ENCODE measurements at regions not wholly inside any gene's neighbourhood (a gene's known extent, or its start where the extent isn't known, plus 50 kb on each side); places are given as distances from the start of the nearest gene placed in this dataset.

DNA sequence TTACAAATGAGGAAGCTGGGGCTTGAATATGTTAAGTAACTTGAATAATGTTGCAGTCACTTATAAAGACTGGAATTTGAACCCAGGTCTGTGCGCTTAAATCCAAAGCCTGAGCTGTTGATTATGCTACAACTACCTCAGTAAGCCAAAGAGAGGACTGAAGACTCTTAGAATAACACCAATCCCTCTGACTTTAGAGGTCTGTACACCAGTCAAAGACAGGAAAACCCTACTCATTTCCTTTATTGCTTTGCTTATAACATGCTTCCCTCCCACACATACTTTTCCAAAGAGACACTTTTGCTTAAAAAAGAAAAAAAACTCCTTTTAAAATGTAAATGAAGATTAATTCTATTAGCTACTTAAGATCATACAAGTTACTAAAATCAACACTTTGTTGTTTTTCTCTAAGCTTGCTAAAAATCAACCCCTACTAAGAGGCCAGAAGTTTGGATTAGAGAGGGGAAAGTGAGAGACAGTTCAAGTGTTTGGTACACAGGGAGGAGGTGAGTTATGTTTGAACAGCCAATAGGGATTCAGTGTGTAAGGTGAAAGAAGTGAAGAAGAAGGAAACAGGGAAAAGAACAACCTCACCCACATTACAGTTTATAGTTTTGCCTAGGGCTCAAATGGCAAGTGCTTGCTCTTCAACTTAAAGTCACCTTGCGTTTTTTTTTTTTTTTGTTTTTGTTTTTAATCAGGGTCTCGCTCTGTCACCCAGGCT is 74.8 kb downstream of the MDH2 start:
- no TSS peak for BruUV-seq (replicated peaks)
- no peaks in the 10 kb centered on the region for H3K27me3 ChIP-seq (ENCODE audit: low read length)
- no peak overlapping the region for H3K4me3 ChIP-seq (ENCODE audit: low read length)
- TF ChIP-seq, protein P1, sequence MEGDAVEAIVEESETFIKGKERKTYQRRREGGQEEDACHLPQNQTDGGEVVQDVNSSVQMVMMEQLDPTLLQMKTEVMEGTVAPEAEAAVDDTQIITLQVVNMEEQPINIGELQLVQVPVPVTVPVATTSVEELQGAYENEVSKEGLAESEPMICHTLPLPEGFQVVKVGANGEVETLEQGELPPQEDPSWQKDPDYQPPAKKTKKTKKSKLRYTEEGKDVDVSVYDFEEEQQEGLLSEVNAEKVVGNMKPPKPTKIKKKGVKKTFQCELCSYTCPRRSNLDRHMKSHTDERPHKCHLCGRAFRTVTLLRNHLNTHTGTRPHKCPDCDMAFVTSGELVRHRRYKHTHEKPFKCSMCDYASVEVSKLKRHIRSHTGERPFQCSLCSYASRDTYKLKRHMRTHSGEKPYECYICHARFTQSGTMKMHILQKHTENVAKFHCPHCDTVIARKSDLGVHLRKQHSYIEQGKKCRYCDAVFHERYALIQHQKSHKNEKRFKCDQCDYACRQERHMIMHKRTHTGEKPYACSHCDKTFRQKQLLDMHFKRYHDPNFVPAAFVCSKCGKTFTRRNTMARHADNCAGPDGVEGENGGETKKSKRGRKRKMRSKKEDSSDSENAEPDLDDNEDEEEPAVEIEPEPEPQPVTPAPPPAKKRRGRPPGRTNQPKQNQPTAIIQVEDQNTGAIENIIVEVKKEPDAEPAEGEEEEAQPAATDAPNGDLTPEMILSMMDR (conservative IDR thresholded peaks at IDR 0.05; ENCODE audit: low read depth, low read length), result no peak
- TF ChIP-seq EZH2 (IDR thresholded peaks at IDR 0.05; ENCODE audit: low read length, unreplicated experiment) (no peak), EZH2phosphoT487 (IDR thresholded peaks at IDR 0.05; ENCODE audit: borderline replicate concordance, low read length) (no peak)
- no peak overlapping the region for H3K4me2 ChIP-seq (ENCODE audit: low read length)
- no peak overlapping the region for H3K9ac ChIP-seq (ENCODE audit: low read length)
- no peaks in the 10 kb centered on the region for H3K9me2 ChIP-seq (replicated peaks; ENCODE audit: low read length)
- CTCF ChIA-PET, result no interaction called here
- intact Hi-C loops (cut with micrococcal nuclease), result no loop called here
- H4K20me1 ChIP-seq (ENCODE audit: low read length), result no peaks in the 10 kb centered on the region
- peak; percentile 23; the same call in 1 of the 2 replicates for ATAC-seq
- DNase-seq, result no peak
- no peaks in the 10 kb centered on the region for H3F3A ChIP-seq (ENCODE audit: low read length, unreplicated experiment)
- H3K36me3 ChIP-seq (ENCODE audit: low read depth, low read length), result no peaks in the 10 kb centered on the region
- H3K27ac ChIP-seq (ENCODE audit: low read length), result no peak overlapping the region
- H3K79me2 ChIP-seq (ENCODE audit: low read length), result no peaks in the 10 kb centered on the region
- POLR2A ChIA-PET (ENCODE audit: unreplicated experiment), result interaction anchor here (0.7 kb wide), 1 partner anchor 365 kb away, joined by 7 read pairs; no protein-coding TSS in a partner anchor
- H3K9me3 ChIP-seq (ENCODE audit: low read length), result no peaks in the 10 kb centered on the region
- no peak overlapping the region for H2AFZ ChIP-seq (ENCODE audit: low read length)
- peaks cover 7% of the 10 kb centered on the region; the same call in 1 of the 2 replicates for H3K4me1 ChIP-seq (ENCODE audit: insufficient read depth, low read length)

DNA sequence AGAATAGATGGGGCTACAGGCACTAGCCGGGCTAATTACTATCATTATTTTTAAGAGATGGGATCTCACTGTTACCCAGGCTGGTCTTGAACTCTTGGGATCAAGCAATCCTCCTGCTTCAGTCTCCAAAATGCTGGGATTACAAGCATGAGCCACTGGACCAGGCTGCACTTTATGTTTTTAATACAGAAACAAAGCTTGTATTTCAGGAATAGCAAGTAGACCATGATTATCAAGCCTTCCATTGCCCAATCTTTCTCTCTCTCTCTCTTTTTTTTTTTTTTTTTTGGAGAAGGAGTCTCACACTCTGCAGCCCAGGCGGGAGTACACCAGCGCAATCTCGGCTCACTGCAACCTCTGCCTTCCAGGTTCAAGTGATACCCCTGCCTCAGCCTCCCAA is 75.4 kb downstream of the MDH2 start:
- Histone ChIP-seq H3K4me1 (ENCODE audit: insufficient read depth, low read length) (0 out of 2 replicates have a peak, but pooled peaks cover 3% of the 10 kb centered on the region), H3K4me2 (ENCODE audit: low read length) (no peak overlapping the region), H3K4me3 (ENCODE audit: low read length) (no peak overlapping the region), H3K27me3 (ENCODE audit: low read length) (no peaks in the 10 kb centered on the region), H3K79me2 (ENCODE audit: low read length) (no peaks in the 10 kb centered on the region), H3K9me2 (replicated peaks; ENCODE audit: low read length) (no peaks in the 10 kb centered on the region), H2AFZ (ENCODE audit: low read length) (no peak overlapping the region), H3K9me3 (ENCODE audit: low read length) (no peaks in the 10 kb centered on the region), H4K20me1 (ENCODE audit: low read length) (no peaks in the 10 kb centered on the region), H3K36me3 (ENCODE audit: low read depth, low read length) (no peaks in the 10 kb centered on the region), H3F3A (ENCODE audit: low read length, unreplicated experiment) (no peaks in the 10 kb centered on the region), H3K9ac (ENCODE audit: low read length) (no peak overlapping the region), H3K27ac (ENCODE audit: low read length) (no peak overlapping the region)
- BruUV-seq (replicated peaks), result no TSS peak
- intact Hi-C loops (cut with micrococcal nuclease), result no loop called here
- TF ChIP-seq EZH2 (IDR thresholded peaks at IDR 0.05; ENCODE audit: low read length, unreplicated experiment) (no peak), EZH2phosphoT487 (IDR thresholded peaks at IDR 0.05; ENCODE audit: borderline replicate concordance, low read length) (no peak)
- TF ChIP-seq, protein P1 (conservative IDR thresholded peaks at IDR 0.05; ENCODE audit: low read depth, low read length), result no peak
- peak; percentile 5 for DNase-seq
- ChIA-PET CTCF (no interaction called here), POLR2A (ENCODE audit: unreplicated experiment) (interaction anchor here (0.7 kb wide), 1 partner anchor 365 kb away, joined by 7 read pairs; no protein-coding TSS in a partner anchor)
- ATAC-seq, result no peak

DNA sequence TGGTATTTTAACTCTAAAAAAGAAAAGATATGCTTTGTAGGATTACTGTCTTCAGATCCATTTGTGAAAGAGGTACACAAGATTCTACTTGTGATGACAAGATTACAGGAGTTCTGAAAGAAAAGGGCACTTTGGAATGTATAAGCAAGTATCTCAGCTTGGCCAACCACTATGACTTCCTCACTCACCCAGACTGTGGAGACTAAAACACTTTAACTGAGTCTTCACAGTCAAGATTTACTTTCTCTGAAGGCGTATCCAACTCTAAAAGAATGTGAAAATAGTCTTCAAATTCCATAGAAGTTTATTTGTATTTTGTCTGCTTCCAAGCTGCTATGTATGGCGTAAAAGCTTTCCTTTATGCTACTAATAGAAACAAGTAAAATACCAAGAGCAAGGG is 76.1 kb upstream of the SRRM3 start:
- Histone ChIP-seq H3K27ac (ENCODE audit: low read length) (no peak overlapping the region), H3K4me3 (ENCODE audit: low read length) (no peak overlapping the region), H3K79me2 (ENCODE audit: low read length) (no peaks in the 10 kb centered on the region), H3K4me2 (ENCODE audit: low read length) (no peak overlapping the region), H3K27me3 (ENCODE audit: low read length) (no peaks in the 10 kb centered on the region), H3K9me3 (ENCODE audit: low read length) (no peaks in the 10 kb centered on the region), H2AFZ (ENCODE audit: low read length) (no peak overlapping the region), H4K20me1 (ENCODE audit: low read length) (no peaks in the 10 kb centered on the region), H3K9ac (ENCODE audit: low read length) (no peak overlapping the region), H3K36me3 (ENCODE audit: low read depth, low read length) (no peaks in the 10 kb centered on the region), H3K4me1 (ENCODE audit: insufficient read depth, low read length) (0 out of 2 replicates have a peak, but pooled peaks cover 3% of the 10 kb centered on the region), H3F3A (ENCODE audit: low read length, unreplicated experiment) (no peaks in the 10 kb centered on the region), H3K9me2 (replicated peaks; ENCODE audit: low read length) (no peaks in the 10 kb centered on the region)
- TF ChIP-seq EZH2 (IDR thresholded peaks at IDR 0.05; ENCODE audit: low read length, unreplicated experiment), result no peak
- TF ChIP-seq, protein P1 (conservative IDR thresholded peaks at IDR 0.05; ENCODE audit: low read depth, low read length), result no peak
- TF ChIP-seq EZH2phosphoT487 (IDR thresholded peaks at IDR 0.05; ENCODE audit: borderline replicate concordance, low read length), result no peak
- POLR2A ChIA-PET (ENCODE audit: unreplicated experiment), result no interaction called here
- no peak for DNase-seq
- ATAC-seq, result no peak
- no TSS peak for BruUV-seq (replicated peaks)
- intact Hi-C loops (cut with micrococcal nuclease), result no loop called here
- CTCF ChIA-PET, result interaction anchor here (0.6 kb wide), 2 partner anchors 106 to 1000 kb away, joined by 4 read pairs; no protein-coding TSS in a partner anchor

Data from PC-3 (cell line).